AML-193 (cell line): ENCODE measurements at regions not wholly inside any gene's neighbourhood (a gene's known extent, or its start where the extent isn't known, plus 50 kb on each side); places are given as distances from the start of the nearest gene placed in this dataset.

Experiments used
- DNase-seq, 2 experiments: peaks; one replicate each; lab custom pipeline; 2025; lab: John Stamatoyannopoulos, UW

DNA sequence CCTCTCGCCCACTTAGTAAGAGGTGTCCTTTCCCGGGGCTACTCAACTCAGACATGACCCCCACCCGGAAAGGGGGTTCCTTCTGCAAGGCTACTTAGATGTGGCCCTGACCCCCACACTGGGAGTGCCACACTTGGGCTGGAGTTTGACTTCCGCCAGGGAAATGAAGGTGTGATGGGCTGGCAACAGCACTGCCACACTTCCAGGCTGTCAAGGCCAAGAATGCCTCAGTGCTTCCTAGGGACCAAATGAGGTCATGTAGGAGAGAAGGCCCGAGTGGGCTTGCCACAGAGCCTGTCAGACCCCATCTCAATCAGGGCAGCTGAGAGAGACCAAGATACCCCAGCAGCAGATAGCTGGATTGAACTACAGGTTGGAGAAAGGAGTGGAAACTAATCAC lies 55.5 kb downstream of the DRD1 start:
- no peak for DNase-seq

DNA sequence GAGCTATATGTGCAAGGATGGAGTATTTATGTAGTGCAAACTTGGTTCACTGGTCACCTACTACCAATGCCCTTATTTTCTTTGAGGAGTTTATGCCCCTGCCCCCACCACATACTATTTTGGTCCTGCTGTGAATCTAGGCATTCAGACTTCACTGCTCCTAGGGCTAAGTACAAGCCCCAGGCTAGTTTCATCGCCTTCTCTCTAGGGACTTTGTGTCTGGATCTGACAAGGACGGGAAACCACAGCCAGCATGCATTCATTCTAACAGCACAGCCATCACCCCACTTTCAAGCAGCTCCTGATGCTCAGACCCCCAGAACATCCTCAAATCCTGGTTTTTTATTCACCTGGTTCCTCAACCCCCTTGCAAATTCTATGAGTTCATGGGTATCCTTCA lies 56.8 kb downstream of the DRD1 start:
- no peak for DNase-seq

DNA sequence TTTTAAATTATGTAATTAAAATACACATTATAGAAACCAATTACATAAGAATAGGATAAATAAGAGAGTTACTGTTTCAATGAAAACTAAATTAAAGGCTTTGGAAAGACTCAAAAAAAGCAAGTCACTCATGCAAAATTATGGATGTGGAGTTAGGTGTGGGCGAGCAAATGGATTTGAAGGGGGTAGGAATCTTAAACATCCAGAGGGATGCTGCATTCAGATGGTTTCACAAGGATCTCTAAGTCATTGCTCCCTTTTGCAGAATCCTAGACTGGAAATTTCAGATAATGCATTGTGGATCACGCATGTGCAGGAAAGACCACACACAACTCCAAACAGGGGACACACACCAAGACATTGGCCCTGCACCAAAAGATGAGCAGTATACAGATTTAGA lies 57.5 kb downstream of the DRD1 start:
- no peak for DNase-seq

DNA sequence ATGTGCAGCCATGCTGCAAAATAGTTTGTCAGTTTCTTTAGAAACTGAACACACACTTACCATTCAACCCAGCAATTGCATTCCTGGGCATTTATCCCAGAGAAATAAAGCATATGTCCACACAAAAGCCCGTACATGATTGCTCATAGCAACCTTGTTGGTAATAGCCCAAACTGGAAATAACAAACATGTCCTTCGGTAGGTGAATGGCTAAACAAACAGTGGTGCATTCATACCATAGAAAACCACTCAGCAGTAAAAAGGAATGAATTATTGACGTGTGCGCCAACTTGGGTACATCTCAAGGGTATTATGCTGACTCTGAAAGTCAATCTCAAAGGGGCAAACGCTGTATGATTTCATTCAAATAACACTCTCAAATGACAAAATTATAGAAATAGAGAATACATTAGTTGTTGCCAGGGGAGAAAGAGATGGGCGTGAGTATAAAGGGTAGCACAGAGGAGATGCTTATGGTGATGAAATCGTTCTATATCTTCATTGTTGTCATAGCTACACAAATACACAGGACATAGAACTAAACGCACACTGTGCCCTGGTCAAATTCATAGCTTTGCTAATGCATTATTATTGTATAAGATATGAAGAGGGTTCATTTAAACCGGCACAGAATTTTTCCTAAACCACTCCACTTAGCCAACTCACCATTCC lies 58.2 kb downstream of the DRD1 start:
- DNase-seq: no peak

DNA sequence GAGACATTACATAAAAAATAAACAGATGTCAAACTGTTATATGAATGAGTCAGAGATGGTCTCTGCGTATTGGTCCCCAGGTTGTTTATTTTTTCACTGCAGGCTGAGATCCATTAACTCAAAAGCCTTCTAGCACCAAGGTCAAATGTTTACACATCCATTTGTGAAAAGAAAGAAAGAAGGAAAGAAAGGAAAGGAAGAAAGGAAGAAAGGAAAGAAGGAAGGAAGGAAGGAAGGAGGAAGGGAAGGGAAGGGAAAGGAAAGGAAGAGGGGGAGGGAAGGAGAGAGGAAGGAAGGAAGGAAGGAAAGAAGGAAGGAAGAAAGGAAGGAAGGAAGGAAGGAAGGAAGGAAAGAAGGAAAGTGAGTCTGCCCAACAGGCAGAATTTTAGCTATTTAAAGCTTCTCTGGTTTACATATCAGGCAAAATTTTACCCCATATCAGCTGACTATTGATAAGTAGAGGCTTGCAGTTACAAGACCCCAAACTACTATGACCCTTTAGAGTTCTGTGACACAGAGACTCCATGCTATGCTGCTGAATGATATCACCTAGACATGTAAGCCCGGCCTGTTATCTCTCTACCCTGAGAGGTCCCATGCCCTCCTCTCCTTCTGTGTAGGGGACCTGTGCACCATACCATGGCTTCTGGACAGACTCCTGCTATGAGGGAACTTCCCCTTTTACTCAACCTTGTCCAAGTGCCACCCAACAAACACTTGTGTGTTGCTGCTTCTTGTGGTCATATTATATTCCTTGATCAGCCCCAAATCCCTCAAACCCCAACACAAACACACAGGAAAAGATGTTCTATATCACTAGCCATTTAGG lies 59.0 kb downstream of the DRD1 start:
- no peak for DNase-seq

DNA sequence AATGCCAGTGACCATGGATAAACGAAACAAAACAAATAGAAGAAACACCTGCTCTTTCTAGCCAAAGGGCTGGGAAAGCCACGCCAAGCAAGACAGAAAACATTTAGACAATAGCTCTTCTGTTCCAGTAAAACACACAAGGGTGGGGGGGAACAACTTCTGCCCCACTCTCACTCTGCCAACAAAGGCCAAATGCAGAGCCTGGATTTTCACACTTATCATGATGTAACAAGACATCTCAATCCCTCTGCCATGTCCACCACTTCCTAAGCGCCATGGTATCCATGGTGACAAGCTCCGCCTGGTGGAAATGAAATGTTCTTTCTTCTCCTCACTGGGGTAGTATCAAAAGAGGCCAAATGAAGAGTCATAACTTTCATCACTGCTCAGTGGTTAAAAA lies 60.6 kb downstream of the DRD1 start:
- no peak for DNase-seq

DNA sequence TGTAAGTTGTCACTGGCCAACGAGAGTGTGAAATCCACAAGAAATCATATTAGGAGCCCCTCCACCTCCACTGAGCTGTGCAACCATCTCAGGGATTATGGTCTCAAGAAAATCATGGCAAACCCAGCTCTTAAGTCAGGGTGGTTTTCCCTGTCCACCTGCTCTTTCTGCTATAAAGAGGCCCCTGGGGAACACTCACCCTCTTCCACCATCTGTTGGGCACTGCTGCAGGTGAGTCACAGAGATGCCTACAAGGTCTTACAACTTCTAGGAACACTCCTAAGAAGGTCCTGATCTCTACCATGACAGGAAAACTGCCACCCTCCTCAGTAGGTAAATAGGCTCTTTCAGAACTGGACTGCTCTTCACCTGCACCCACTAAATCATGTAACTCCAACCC lies 61.8 kb downstream of the DRD1 start:
- DNase-seq: no peak

DNA sequence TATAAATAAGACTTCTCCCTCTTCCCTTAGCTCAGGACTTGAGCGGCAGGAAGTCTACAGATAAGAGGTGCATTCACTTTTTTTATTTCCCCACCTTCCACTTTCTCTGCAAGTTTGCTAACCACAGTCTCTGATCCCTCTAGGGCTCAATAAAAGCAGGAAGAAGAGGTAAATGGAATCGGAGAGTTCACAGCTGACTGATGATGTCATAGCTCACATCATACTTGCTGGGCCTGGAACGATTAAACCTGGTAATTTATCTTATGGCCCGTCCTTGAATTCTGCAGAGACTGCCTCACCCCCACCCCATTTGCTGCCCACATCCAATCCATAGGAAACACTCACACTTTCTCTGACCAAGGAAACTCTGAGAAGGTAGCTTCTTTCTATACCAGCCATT lies 62.9 kb downstream of the DRD1 start:
- no peak for DNase-seq

DNA sequence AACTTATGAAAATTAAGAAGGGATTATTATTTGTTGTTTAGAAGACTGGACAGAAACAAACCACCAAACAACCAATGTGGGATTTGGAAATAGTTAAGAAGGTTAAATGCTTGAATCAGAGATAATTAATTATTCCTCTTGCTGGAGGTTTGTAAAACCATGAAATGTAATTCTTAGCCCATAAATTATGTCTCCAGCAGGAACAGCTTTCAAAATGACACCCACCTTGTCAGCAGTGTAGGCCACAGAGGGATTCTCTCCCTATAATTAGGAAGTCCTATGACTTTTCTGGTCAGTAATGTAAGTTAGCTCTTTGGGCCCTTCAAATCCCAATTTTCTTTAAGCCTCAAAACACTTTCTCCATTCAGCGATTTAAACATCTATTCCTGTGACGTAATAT lies 63.3 kb downstream of the DRD1 start:
- no peak for DNase-seq

DNA sequence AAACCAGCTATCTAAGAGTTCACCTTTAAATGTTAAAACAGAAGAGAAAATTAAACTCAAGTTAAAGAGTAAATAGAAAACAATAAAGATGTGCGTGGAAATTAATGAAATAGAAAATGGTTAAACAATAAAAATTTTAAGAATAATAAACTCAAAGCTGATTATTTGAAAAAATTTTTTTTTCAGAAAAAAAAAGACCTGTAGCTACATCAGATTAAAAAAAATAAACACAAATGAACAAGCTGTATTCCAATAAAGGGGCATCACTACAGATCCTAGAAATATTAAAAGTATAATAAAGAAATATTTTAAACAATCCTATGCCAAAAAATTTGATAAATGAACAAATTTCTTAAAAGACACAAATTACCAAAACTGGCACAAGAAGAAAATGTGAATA lies 64.1 kb downstream of the DRD1 start:
- no peak for DNase-seq

DNA sequence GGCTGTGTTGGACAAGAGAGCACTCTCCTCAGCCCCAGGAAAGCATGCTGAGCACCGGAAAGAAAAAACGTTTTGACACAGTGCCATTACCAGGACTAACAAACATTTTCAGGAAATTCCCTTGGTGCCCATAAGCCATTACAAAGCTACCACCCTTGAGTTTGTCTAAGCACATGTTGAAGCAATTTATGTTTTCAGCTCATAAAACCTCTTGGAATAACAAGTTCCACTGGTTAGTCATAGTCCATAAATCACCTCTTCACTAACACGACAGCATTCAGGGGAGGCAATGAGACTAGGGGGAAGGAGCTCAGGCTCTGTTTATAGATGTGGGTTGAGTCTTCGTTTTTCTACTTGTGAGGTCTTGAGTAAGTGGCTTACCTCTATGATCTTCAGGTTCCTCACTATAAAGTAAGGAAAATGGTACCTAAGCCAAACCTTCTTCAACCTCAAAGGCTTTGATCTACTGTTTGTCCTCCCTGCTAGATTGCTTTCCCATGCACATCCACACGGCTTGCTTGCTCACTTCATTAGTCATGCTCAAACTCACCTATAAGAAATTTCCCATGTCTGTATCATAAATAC lies 65.4 kb downstream of the DRD1 start:
- no peak for DNase-seq

DNA sequence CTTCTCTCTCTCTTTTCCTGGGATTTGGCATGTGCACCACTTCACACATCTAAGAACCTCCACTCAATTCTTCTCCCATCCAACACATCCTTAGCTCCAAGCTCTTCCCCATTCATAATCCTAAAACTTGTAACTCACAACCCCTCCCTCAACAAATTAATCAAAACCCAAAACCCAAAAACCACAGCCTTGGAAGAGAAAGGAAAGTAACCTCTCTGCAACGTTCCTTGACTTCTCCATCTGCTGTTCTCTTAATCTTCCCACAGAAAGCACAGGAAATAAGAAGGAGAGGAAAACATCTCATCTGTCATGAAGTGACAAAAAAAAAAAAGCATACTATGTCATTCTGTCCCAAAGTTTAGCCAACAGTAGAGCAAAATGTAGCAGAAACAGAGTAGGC lies 66.2 kb downstream of the DRD1 start:
- DNase-seq: no peak

DNA sequence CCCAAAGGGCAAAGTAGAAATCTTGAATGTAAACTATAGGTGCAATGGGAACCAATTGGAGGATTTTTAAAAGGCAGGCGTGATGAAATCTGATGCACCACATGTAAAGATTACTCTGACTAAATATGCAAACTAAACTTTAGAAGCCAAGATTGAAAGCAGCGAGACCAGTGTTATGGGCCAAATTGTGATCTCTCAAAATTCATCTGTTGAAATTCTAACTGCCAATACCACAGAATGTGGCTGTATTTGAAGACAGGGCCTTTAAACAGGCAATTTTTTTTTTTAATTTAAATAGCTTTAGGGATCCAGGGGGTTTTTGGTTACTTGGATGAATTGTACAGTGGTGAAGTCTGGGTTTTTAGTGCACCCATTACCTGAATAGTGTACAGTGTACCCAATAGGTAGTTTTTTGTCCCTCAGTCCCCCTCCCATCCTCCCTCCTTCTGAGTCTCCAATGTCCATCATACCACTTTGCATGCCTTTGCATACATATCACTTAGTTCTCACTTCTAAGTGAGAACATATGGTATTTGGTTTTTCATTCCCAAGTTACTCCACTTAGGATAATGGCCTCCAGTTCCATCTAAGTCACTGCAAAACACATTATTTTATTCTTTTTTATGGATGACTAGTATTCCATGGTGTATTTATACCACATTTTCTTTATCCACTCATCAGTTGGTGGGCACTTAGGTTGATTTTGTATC lies 69.7 kb downstream of the DRD1 start:
- no peak for DNase-seq

DNA sequence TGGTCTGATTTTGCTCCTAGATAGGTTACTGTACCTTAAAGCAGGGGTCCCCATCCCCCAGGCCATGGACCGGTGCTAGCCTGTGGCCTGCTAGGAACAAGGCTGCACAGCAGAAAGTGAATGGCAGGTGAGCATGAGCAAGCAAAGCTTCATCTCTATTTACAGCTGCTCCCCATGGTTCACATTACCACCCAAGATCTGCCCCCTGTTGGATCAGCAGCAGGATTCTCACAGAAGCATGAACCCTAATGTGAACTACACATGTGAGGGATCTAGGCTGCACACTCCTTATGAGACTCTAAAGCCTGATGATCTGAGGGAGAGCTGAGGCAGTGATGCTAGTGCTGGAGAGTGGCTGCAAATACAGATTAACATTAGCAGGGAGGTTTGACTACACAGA lies 78.1 kb downstream of the DRD1 start:
- no peak for DNase-seq

DNA sequence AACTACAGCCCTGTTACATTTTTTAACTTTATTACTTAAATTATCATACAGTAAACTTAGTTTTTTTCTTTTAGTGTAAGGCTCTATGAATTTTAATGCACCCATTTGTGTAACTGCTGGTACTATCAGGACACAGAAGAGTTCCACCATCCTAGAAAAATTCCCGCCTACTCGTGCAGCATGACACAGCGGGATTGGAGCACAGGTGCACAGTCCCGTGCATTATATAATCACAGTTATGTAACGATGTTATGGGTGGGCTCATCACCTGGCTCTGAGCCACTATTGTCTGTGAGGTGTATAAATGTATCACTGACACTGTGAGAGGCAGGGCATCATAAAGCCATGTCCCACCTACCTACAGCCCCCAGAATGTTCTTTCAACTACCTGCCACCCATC lies 80.7 kb downstream of the DRD1 start:
- DNase-seq: no peak

DNA sequence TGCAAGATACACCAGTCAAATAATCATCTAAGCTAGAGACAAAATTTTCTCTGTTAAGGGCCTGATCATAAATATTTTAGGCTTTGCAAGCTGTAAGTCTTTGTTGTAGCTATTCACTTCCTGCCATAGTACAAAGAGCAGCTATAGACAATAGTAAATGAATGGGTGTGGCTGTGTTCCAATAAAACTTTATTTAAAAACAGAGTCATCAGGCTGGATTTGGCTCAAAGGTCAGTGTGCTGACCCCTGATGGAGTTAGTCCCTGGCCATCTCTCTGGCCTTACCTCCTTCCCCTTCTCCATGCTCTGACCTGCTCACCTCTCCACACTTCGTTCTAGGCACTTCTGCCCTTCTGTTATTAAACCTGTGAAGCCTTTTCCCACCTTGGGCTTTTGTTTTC lies 86.0 kb downstream of the DRD1 start:
- DNase-seq: no peak

DNA sequence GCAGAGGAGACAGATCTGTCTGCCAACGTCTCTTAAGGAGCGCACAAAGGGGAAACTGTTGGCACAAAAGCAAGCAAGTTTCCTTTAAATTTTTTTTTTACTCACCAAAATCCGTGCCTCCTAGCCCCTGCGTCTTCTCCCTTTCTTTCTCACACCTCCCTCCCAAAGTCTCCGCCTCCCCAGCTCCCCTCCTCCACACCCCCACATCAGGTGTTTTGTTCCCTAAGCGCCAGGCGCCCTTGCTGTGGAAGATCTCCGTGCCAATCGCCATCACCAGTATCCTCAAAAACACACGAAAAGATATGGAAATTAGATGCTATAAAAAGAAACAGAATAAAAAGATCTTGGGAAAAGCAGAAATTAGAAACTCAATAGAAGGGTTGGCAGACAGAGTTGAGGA lies 87.6 kb downstream of the DRD1 start:
- no peak for DNase-seq

DNA sequence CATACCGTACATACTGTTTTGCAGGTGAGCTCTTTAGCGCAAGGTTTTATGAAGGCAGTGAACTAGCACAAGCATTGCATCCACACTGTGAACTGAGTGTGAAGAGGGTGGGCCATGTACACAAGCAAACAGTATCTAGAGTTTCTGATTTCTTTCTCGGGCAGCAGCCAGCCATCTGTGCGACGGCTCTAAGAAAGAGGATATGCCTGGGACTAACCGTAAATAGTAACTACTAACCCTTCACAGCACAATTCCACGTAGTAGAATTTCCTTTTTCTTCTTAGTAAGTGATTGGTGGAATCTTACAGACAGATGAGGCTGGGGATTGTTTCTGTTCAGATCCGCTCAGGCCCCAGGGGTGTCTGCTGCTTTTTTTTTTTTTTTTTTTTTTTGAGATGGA lies 89.0 kb downstream of the DRD1 start:
- DNase-seq: no peak

DNA sequence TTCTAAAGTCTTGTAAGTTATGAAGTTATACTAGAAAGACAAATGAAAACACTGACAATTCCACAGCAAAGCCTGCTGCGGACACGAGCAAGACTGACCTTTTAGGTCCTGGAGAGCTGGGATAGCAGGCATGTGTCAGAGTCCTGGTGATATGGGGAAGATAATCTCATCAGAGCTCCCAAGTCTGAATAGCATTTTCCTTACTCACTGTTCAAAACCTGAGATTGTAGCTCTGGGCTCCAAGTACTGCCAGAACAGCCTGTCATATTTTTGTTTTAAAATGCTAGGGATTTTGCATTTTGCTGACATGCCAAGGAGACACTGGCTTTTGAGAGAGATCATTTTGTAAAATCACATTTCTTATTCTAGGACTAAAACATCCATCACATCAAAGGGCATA lies 90.1 kb downstream of the DRD1 start:
- no peak for DNase-seq

DNA sequence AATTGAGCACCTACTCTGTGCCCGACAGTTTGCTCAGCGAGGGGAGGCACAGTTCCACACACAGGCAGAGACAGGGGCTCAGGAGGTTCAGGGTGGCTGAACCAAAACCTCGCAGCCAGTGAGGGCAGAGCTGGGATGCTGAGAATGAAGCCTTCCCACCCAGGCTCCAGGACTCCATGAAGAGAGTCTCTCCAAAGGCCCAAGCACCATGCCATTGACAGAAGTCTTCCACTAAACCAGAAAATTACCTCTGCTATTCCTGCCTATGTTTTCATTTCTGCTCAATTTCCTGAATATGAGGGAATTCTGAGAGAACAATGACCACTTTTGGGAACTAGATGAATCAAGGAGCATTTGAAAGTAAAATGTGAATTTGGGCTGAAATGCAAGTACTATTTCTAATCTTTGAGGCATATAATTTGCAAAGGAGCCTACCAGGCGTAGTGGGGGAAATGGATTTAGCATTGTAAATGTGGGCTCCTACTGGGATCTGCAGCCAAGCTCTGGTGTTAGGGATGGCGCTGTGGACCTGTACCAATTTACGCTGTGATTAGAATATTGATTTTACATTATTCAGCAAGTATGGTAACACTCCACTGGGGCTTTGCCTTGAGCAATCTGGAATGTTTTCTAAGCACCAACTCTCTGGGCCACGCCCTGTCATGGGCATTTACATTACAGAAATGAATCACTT lies 91.9 kb downstream of the DRD1 start:
- no peak for DNase-seq

DNA sequence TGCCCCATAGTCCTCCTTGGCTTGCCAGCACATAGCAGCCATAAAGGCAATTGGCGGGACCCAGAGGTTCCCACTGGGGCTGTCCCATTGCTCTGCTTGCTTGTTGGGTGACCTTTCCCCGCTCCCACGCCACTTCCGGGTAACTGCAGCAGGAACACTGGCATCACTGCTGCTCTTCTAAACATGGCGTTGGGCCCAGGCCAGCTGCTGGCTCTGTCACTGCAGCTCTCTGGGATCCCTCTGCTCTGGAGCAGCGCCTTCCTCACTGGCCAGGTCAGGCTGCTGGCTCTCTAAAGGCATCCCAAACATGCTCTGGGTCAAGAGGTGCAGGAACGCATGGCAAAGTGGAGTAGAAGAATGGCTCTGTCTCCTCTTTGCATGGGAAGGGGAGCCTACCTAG lies 92.9 kb downstream of the DRD1 start:
- no peak for DNase-seq

DNA sequence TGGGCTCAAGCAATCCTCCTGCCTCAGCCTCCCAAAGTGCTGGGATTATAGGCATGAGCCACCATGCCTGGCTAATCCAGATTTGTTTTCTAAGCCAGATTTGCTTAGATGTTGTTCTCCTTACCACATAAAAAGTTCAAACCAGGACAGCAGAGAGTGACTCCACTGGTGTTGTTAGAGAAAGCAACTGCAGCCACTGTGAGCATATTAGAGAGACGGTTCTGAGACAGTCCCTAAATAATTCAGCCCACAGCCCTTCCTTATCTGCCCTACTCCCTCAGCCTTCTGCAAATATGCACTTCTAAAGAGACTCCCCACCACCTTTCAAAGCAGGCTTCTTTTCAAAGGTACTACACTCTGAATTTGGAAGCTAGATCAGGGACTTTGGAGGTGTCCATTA lies 96.1 kb downstream of the DRD1 start:
- no peak for DNase-seq
